NT2/D1 (cell line): ENCODE measurements at regions not wholly inside any gene's neighbourhood (a gene's known extent, or its start where the extent isn't known, plus 50 kb on each side); places are given as distances from the start of the nearest gene placed in this dataset.

ENCODE experiments used
- SUZ12 ChIP-seq: IDR thresholded peaks from 2 replicates; pipeline ENCODE4 v1.6.1; 2011; ENCODE audit not compliant: insufficient read length, insufficient read depth; ENCODE audit errors: extremely low read depth
- YY1 ChIP-seq: IDR thresholded peaks from 2 replicates; pipeline ENCODE4 v1.6.1; 2011; ENCODE audit not compliant: insufficient read length, insufficient read depth
- ZNF274 ChIP-seq: IDR thresholded peaks from 2 replicates; pipeline ENCODE4 v1.6.1; 2011; ENCODE audit warnings: mild to moderate bottlenecking, low read depth, low read length

- TF ChIP-seq YY1 (no peak), SUZ12 (no peak), ZNF274 (no peak)
These were observed 308.7 kb upstream of the ATP2B1 start for GRCh38 chr12:90017316-90017715.
